Omental fat pad (tissue), 3 donors: ENCODE measurements at regions not wholly inside any gene's neighbourhood (a gene's known extent, or its start where the extent isn't known, plus 50 kb on each side); places are given as distances from the start of the nearest gene placed in this dataset.

Experiments
- ATAC-seq: fragments of 150-250 bp; one replicate; pipeline ENCODE4 v1.9.1; 2016; ENCODE audit warnings: mild to moderate bottlenecking, moderate library complexity; ENCODE audit not compliant: low FRiP score
- DNase-seq: peaks from one replicate; pipeline ENCODE4 v3.0.0-alpha.2; 2019; ENCODE audit warnings: low spot score
- TF ChIP-seq, protein P1 (sequence below), 3 donors: fragments of 450-650 bp; IDR thresholded peaks; one replicate each; pipeline ENCODE4 v1.5.1; 2016 to 2017; ENCODE audit warnings: antibody characterized with exemption in 3 of 3, mild to moderate bottlenecking in 3 of 3, moderate library complexity in 2 of 3

DNA sequence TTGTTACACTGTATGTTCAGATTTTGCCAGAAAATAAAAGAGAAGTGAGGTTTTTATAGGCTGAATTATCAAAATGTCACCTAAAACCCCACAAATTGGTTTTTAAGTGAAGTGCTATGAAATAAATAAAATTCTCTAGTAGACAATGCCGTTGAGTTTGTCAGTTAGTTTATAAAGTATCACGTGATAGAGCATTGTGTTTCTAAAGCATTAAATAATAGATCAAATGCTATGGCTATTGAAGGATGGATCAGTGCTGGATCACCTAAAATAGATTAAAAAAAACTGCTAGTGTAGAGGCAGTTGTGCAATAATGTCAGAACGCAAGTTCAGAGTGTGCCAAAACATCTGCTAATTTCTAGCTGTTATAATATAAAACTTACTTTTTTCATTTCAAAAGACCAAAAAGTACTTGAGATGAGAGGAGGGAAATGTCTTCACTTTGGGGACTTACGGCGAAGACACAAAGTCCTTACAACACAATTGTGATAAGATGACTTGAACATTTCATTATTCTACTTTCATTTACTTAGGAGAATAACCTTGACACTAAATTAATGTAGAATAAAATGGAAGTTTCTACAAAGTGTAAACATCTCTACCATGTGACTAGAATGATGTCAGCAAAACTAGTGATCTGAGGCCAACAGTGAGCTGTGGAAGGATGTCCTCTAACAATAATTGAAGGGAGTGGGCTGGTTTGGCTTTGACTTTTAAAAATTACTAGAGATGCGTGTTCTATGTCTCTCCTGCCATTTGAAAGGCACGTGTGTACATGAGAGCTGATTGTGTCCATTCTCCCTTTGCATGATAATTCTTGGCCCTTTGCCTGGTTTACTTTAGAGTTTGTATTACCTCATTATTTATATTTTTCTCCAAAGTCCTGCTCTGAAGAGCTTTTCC lies 154.4 kb upstream of the PDE3A start:
- TF ChIP-seq, protein P1, sequence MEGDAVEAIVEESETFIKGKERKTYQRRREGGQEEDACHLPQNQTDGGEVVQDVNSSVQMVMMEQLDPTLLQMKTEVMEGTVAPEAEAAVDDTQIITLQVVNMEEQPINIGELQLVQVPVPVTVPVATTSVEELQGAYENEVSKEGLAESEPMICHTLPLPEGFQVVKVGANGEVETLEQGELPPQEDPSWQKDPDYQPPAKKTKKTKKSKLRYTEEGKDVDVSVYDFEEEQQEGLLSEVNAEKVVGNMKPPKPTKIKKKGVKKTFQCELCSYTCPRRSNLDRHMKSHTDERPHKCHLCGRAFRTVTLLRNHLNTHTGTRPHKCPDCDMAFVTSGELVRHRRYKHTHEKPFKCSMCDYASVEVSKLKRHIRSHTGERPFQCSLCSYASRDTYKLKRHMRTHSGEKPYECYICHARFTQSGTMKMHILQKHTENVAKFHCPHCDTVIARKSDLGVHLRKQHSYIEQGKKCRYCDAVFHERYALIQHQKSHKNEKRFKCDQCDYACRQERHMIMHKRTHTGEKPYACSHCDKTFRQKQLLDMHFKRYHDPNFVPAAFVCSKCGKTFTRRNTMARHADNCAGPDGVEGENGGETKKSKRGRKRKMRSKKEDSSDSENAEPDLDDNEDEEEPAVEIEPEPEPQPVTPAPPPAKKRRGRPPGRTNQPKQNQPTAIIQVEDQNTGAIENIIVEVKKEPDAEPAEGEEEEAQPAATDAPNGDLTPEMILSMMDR (IDR thresholded peaks at IDR 0.05), result no peak
- no peak for ATAC-seq
- no peak for DNase-seq

DNA sequence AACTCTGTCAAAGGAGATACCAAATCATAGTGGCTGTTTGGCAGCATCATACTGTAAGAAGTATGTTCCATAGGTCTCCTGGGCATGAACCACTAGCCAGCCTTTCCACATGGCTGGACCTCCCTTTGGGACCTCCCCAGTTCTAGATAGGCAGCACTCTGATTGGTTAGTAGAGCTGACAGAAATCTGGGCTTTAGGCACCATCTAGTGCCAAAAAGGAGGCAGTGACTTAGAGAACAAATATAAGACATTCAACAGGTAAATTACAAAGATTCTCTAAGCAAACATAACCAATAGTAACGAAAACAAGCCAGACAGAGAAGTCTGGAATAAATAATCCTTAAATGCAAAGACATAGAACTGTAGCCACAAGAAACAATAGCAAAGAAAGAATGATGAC lies 148.0 kb upstream of the PDE3A start:
- DNase-seq, result no peak
- no peak for ATAC-seq
- TF ChIP-seq, protein P1 (IDR thresholded peaks at IDR 0.05), result no peak

DNA sequence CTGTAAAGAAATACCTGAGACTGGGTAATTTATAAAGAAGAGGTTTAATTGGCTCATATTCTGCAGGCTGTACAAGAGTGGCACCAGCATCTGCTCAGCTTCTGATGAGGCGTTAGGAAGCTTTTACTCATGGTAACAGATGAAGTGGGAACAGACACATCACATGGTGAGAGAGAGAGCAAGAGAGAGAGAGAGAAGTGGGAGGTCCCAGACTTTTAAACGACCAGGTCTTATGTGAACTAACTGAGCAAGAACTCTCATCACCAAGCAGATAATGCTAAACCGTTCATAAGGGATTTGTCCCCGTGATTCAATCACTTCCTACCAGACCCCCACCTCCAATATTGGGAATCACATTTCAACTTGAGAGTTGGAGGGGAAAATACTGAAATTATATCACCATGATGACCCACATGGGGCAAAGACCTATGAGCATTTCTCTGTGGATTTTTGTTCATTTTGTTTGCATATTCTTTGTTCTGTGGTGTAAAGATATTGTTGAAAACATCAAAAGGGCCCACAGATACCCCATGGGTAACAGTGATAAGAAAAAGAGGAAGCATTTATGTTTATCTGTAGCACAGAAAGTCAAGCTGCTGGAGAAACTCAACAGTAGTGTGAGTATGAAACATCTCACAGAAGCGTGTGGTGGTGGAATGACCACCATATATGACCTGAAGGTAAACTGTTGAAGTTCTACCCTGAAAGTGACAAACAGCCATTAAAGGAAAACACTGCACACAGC lies 135.2 kb upstream of the PDE3A start:
- DNase-seq (no peak), ATAC-seq (no peak)
- TF ChIP-seq, protein P1 (IDR thresholded peaks at IDR 0.05), result no peak

DNA sequence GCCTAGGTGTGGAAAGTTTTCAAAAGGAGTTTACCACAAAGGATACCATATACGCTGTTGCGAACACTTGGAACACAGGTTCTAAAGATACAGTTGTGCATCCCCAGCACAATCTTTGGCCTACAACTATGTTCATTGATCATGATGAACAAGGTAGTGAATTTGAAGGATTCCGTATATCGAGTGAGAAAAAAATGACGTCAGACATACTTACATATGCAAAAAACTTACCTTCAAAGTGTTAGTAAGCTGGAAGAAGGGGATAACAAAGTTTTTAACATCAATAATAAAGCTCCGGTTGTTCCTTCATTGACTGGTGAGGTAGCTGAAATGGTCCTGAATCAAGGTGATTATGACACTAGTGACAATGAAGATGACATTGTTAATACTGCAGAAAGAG lies 133.9 kb upstream of the PDE3A start:
- ATAC-seq, result no peak
- TF ChIP-seq, protein P1 (IDR thresholded peaks at IDR 0.05), result no peak

DNA sequence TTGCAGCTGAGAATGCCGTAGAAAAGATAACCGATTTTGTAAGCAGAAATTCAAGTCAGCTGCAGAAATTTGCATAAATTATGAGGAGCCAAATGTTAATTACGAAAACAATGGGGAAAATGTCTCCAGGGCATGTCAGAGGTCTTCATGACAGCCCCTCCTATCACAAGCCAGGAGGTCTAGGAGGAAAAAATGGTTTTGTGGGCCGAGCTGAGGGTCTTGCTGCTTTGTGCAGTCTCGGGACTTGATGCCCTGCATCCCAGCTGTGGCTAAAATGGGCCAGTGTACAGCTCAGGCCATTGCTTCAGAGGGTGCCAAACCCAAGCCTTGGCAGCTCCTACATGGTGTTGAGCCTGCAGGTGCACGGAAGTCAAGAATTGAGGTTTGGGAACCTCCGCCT lies 131.2 kb upstream of the PDE3A start:
- TF ChIP-seq, protein P1 (IDR thresholded peaks at IDR 0.05), result no peak
- ATAC-seq (no peak), DNase-seq (no peak)

More for the DNA sequence above, 133.9 kb upstream of the PDE3A start:
- DNase-seq, result no peak

DNA sequence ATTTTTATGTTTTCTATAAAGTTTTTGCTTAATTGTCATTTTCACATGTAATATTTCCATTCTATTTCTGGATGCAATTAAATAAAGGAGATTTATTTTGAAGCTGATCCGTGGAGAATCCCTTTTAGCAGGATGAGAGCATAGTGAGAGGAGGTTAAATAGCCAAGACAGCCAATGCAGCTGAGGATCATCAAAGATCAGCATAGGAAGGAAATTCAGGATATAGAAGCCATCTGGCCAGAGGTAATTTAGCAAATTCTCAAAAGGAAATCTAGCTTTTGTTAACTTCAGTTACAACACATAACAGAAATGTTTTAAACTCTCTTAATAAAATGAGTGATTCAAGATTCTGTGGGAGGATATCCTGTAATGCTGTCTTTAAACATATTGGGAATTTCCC lies 122.8 kb upstream of the PDE3A start:
- TF ChIP-seq, protein P1 (IDR thresholded peaks at IDR 0.05), result no peak
- ATAC-seq, result no peak

More for the DNA sequence above, 122.8 kb upstream of the PDE3A start:
- DNase-seq, result no peak
